Mesothelial cell of epicardium (in vitro differentiated cells): ENCODE measurements at regions not wholly inside any gene's neighbourhood (a gene's known extent, or its start where the extent isn't known, plus 50 kb on each side); places are given as distances from the start of the nearest gene placed in this dataset.

ENCODE experiments used
- DNase-seq, 2 experiments: peaks; one replicate each; pipeline ENCODE4 v3.0.0; 2021; ENCODE audit warnings: low spot score in 2 of 2; ENCODE audit not compliant: unreplicated experiment in 2 of 2
- H3K27ac Mint-ChIP-seq: 2 replicates; pipeline ENCODE4 v1.8.0; 2021; ENCODE audit warnings: mixed read lengths
- H3K27me3 Mint-ChIP-seq: 2 replicates; pipeline ENCODE4 v1.8.0; 2021; ENCODE audit warnings: low read depth, mixed read lengths
- H3K36me3 Mint-ChIP-seq: 2 replicates; pipeline ENCODE4 v1.8.0; 2021; ENCODE audit warnings: mixed read lengths
- H3K4me1 Mint-ChIP-seq: 2 replicates; pipeline ENCODE4 v1.8.0; 2021; ENCODE audit warnings: mixed read lengths
- H3K4me3 Mint-ChIP-seq: 2 replicates; pipeline ENCODE4 v1.8.0; 2021; ENCODE audit warnings: mild to moderate bottlenecking, moderate library complexity, mixed read lengths
- H3K9me3 Mint-ChIP-seq: 2 replicates; pipeline ENCODE4 v1.8.0; 2021; ENCODE audit warnings: mixed read lengths
- TF ChIP-seq, protein P1 (sequence below): fragments of 200-600 bp; sonication (generic); IDR thresholded peaks from one replicate; pipeline ENCODE4 v1.5.0; 2021; ENCODE audit warnings: antibody characterized with exemption; ENCODE audit not compliant: unreplicated experiment

DNA sequence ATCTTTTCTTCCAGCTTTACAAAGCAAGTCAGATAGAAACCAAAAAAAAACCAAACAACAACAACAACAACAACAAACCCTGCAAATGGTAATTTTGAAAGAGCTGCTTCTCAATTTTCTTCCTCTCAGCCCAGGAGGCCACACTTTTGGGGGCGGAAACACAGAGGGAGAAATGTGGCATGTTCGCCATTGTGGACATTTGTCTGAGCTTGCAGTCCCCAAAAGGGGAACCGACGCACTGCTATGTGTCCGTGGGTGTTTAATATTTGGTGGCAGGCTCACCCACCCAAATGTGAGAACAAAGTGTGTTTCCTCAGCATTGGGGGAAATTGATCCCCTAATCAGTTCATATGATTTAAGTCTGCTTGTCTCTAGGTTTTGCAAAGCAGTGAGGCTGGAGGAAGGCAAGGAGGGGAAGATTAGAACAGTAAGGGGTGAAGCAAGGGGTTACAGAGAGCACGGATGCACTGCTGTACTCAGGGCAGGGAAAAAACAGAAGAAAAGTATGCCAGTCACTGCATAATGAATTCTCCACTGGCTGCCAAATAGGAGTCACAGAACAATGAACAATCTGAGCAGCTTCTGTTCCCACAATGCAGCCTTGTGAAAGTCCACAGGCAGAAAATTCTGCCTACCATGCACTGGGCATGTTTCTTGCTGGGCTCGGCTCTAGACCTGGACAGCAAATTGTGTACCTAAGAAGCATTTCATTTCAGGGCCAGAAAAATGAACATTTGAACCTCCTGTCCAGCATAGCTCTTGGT, 74.7 kb upstream of the GPM6B start:
- DNase-seq, result no peak
- Mint-ChIP-seq H3K36me3 (no peaks in the 10 kb centered on the region), H3K27me3 (no peaks in the 10 kb centered on the region), H3K4me3 (no peak overlapping the region), H3K4me1 (peaks cover 3% of the 10 kb centered on the region), H3K27ac (no peak overlapping the region), H3K9me3 (peaks cover 26% of the 10 kb centered on the region)
- TF ChIP-seq, protein P1, sequence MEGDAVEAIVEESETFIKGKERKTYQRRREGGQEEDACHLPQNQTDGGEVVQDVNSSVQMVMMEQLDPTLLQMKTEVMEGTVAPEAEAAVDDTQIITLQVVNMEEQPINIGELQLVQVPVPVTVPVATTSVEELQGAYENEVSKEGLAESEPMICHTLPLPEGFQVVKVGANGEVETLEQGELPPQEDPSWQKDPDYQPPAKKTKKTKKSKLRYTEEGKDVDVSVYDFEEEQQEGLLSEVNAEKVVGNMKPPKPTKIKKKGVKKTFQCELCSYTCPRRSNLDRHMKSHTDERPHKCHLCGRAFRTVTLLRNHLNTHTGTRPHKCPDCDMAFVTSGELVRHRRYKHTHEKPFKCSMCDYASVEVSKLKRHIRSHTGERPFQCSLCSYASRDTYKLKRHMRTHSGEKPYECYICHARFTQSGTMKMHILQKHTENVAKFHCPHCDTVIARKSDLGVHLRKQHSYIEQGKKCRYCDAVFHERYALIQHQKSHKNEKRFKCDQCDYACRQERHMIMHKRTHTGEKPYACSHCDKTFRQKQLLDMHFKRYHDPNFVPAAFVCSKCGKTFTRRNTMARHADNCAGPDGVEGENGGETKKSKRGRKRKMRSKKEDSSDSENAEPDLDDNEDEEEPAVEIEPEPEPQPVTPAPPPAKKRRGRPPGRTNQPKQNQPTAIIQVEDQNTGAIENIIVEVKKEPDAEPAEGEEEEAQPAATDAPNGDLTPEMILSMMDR, result no peak

- Mint-ChIP-seq H3K9me3 (peaks cover 32% of the 10 kb centered on the region), H3K27me3 (no peaks in the 10 kb centered on the region), H3K4me1 (peaks cover 3% of the 10 kb centered on the region), H3K36me3 (no peaks in the 10 kb centered on the region), H3K4me3 (no peak overlapping the region), H3K27ac (no peak overlapping the region)
- DNase-seq, result no peak
- TF ChIP-seq, protein P1, result no peak
These were observed 73.9 kb upstream of the GPM6B start for GRCh38 chrX:13890806-13891205.

DNA sequence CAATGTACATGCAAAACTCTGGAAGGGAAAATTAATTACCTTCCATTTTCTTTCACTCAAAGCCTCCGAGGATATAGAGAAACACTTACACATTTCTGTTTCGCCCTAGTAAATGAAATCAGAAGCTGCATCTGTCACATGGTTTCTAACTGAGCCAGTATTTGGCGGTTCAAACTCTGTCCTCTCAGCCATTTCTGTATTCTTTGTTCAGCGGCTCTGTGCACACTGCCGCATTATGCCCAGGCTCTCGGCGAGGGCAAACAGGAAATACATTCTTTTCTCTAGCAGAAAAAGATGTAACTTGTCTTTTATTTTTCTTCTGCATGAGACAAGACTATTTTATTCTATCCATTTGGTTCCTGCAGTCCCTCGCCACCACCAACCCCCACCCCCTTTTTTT, 71.4 kb upstream of the GPM6B start:
- Mint-ChIP-seq H3K4me1 (peaks cover 3% of the 10 kb centered on the region), H3K27me3 (no peaks in the 10 kb centered on the region), H3K27ac (no peak overlapping the region), H3K4me3 (no peak overlapping the region), H3K9me3 (peaks cover 33% of the 10 kb centered on the region), H3K36me3 (no peaks in the 10 kb centered on the region)
- TF ChIP-seq, protein P1, result no peak
- no peak for DNase-seq

GRCh38 chrX:13885591-13885990, 68.7 kb upstream of the GPM6B start:
- H3K36me3 Mint-ChIP-seq, result no peaks in the 10 kb centered on the region
- H3K4me1 Mint-ChIP-seq, result peaks cover 3% of the 10 kb centered on the region
- H3K27ac Mint-ChIP-seq, result no peak overlapping the region
- DNase-seq, result no peak
- TF ChIP-seq, protein P1, result no peak
- peaks cover 27% of the 10 kb centered on the region for H3K9me3 Mint-ChIP-seq
- H3K4me3 Mint-ChIP-seq, result no peak overlapping the region
- H3K27me3 Mint-ChIP-seq, result no peaks in the 10 kb centered on the region

DNA sequence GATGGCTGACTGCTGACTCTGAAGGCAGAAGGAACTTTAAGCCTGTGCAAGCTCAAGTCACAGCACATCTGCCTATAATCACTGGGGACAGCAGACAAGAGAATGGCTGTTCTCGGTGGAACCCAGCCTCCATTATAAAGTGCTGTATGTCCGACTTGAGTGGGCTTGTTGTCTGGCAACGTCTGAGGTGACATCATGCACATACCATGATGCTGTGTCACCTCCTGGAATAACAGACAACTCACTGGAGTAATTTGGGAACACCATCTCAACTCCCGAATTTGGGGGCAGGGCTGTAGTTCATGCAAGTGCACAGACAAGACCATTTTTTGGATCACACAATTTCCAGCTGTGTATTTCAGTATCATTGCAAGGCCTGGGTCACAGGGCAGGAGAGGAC, 59.8 kb upstream of the GPM6B start:
- H3K27me3 Mint-ChIP-seq, result no peaks in the 10 kb centered on the region
- TF ChIP-seq, protein P1, result no peak
- peaks cover 23% of the 10 kb centered on the region for H3K9me3 Mint-ChIP-seq
- H3K27ac Mint-ChIP-seq, result no peak overlapping the region
- H3K4me1 Mint-ChIP-seq, result no peaks in the 10 kb centered on the region
- no peak for DNase-seq
- no peaks in the 10 kb centered on the region for H3K36me3 Mint-ChIP-seq
- H3K4me3 Mint-ChIP-seq, result no peak overlapping the region
